HG03442 (cell line): ENCODE measurements at regions not wholly inside any gene's neighbourhood (a gene's known extent, or its start where the extent isn't known, plus 50 kb on each side); places are given as distances from the start of the nearest gene placed in this dataset.

ENCODE experiments used
- ATAC-seq: cut with Tn5 transposase; IDR thresholded peaks from one replicate; pipeline ENCODE4 v1.9.1; 2021; ENCODE audit warnings: mild to moderate bottlenecking, moderate library complexity; ENCODE audit not compliant: unreplicated experiment

GRCh38 chr2:56099963-56100362 is 83.8 kb upstream of the CCDC85A start:
- ATAC-seq: no peak

GRCh38 chr2:56100791-56101312 is 82.9 kb upstream of the CCDC85A start:
- ATAC-seq: no peak

- ATAC-seq: no peak
Measured at GRCh38 chr2:56102098-56102497, 81.7 kb upstream of the CCDC85A start.

DNA sequence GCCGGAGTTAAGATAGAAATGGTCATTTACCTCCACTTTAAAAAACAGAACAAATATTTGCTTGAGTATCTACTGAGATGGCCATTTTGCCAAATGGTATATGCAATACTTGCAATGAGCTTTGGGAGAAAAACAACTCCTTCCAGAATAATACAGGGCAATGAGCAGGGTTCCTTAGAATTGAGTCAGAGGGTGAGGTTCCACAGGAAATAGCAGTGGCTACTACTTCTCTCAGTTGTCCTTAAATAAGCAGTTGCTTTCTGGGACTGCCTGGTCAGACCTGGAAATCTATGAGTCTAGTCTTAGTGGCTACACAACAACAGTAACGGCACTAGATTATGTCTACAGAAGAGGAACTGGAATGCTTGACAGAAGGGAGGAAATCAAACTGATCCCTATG is 80.9 kb upstream of the CCDC85A start:
- no peak for ATAC-seq

DNA sequence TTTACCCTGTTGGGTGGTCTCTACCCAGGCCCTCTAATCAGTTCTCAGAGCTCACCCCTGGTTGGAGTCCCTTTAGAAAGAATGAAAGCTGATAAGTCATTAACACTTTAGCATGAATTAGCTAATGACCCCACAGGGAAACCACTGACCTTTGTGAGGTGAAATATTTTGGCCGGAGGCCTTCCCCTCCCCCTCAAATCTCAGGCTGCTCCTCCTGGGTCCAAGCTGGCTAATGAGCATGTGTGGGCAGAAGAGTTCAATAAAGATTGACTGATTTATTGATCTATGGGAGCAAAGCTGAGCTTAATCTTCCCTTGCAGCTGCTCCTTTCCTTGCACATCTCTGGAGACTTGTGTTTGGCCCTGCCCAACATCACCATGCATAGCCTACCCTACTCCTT is 78.8 kb upstream of the CCDC85A start:
- no peak for ATAC-seq

GRCh38 chr2:56107502-56108220 is 76.1 kb upstream of the CCDC85A start:
- ATAC-seq: no peak

- ATAC-seq: no peak
Measured at GRCh38 chr2:56108806-56109205, 75.0 kb upstream of the CCDC85A start.

- ATAC-seq: no peak
Measured at GRCh38 chr2:56109994-56110393, 73.8 kb upstream of the CCDC85A start.

DNA sequence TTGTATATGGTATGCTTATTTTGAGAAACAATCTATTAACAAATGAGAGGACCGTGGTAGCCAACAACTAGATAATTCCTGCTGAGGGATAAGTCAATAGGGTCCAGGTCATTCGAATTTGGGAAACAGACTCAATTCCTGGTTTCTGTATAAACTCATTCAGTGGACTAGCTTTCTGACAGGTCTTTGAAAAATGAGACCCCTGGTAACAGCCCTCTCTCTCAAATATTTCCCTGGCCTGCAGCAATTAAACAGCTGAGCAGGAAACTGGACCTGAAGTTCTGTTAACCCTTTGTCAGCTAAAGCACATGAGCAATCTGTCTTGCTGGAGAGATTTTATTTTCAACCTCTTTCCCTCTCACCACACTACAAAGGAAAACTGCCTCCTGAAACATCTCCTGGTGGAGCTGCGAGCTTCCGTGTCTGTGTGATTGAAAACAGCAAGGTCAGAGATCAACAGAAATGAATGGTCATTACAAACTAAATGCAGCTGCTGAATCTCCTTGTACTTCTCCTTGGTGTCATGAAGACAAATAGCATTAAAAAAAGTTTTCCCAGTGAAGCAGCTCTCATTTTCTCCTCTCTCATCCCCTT is 70.3 kb upstream of the CCDC85A start:
- ATAC-seq: no peak

DNA sequence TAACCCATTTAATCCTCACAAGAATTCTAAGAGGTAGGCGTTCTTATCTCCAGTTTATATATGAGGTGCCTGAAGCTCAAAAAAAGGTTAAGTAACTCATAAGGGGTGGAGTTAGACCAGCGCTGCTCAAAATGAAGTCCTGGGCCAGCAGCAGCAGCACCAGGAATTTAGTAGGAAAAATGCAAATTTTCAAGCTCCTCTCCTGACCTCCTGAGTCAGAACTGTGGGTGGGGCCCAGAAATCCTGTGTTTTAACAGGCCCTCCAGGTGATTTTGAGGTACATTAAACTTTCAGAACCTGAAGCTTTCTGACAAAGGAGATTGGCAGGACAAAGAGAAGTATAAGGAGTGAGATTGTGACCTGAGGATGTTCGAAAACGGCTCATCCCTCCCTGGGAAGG is 66.0 kb upstream of the CCDC85A start:
- no peak for ATAC-seq

- ATAC-seq: no peak
Measured at GRCh38 chr2:56118474-56118873, 65.3 kb upstream of the CCDC85A start.

DNA sequence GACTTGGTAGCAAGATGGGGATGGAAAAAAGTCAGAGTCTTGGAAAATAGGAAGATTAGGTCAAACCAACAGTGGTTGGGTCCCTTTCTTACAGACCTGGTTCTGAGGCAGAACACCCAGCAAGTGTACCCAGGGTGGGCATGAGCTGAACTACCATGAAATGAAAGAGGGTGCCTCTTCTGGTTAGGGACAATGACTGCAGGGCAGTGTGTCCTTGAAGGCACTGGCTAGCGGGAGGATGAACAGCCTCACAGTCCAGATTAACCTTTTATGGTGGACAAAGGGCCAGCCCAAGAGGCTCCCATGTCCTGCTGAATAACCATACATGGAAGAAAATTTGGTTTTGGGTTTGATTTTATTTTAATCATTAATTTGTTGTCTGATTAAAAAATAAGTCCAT is 61.8 kb upstream of the CCDC85A start:
- ATAC-seq: no peak

GRCh38 chr2:56123538-56123937 is 60.3 kb upstream of the CCDC85A start:
- ATAC-seq: no peak

GRCh38 chr2:56127010-56127409 is 56.8 kb upstream of the CCDC85A start:
- no peak for ATAC-seq

DNA sequence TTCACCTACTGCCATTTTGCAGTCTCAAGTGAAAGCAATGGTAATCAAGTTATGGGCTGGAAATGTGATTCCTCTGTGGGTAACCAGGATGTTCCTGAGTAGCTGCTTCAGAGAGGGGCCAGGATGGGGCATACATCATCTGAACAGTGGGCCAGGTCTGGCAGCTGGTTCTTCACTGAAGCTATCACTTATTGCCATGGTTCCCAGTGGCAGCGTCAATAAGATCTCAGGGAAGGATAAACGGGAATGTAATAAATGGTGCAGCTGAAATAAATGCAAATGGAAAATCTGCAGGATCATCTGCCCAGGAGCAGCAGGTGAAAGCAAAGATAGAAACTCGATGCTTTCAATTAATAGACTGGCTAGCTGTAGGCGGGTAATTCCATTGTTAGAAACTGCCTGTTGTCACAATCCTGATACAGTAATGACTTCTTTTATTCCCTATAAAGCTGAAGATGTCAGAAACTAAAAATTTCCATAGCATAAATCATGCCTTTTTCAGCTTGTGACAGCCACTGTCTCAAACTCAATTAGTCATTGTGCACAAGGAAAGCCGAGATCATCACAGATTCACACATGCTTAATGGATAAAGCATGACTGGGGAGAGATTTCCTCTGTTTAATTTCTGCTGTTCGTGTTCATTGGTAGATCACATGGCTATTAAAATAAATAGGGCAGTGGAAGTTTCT is 56.2 kb upstream of the CCDC85A start:
- no peak for ATAC-seq

DNA sequence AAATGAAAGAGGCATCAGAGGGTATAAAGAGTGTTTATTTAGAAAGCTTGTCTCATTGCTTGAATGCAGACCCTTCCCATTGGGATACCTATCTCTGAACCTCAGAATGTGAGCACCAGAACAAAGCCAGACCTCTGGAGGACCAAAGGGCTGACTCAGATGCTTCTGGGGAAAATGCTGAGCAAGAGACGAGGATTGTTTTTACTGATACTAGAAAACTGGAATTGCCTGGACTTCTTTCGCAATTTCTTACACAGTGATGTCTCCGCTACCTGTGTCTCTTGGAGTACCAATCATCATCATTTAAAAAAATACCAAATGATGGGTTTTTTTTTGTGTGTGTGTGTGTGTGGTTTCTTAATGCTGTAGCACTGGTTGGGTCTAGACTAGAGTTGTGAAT is 55.6 kb upstream of the CCDC85A start:
- ATAC-seq: no peak

DNA sequence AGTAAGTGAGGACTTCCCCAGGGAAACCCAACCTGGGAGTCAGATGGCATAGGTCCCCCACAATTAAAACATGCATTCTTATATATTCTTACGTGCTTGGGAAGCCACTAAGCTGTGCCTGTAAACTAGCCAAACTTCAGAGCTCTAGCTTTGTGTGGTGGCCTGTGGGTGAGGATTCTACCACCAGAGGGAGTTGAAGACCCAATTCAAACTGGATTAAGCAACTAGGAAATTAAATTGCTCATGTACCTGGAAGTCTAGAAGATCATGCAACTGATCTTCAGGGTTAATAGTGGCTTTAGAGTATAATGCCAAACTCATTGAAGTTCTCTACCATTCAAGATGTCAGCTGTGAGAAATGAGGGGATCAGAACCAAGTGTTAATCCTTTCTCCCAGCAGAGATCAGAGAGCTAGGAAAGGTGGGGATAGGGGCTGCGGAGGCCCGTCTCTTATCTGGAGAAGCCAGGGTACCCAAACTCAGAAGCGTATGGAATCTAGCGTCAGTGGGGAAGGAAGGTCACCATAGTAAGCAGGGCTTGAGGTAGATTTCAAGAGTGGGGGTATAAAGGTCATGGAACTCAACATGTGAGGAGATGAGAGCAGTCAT is 53.2 kb upstream of the CCDC85A start:
- ATAC-seq: no peak

DNA sequence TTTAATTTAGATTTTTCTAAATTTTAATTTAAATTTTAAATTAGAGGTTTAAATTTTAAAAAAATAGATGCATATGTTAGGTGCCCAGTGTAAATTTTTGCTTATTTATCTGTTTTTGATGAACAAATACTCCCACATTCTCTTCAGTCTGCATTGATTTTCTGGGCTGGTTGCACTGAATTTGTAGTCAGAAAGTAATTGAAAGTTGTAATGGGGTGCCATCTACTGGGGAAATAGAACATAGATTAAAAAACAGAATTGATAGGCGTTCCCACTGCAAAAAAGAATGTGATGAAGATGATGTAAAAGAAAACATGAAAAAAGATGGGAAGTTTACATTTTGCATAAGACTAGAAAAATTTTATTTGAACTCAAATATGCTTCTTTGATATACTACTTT is 51.7 kb upstream of the CCDC85A start:
- ATAC-seq: no peak

DNA sequence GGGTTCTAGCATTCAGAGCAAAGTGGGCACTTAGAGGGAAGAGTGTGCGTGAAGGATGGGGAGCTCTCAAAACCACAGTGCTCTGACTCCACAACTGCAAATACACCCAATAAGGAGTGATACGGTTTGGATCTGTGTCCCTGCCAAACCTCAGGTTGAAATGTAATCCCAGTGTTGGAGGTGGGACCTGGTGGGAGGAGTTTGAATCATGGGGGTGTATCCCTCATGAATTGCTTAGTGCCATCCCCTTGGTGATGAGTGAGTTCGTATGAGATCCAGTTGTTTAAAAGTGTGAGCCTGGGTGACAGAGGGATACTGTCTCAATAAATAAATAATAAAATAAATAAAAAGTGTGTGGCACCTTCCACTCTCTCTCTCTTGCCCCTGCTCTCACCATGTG is 50.3 kb upstream of the CCDC85A start:
- ATAC-seq: no peak

- no peak for ATAC-seq
Measured at GRCh38 chr2:56133931-56134629, 49.7 kb upstream of the CCDC85A start.
